WTC11 (cell line): ENCODE measurements at regions not wholly inside any gene's neighbourhood (a gene's known extent, or its start where the extent isn't known, plus 50 kb on each side); places are given as distances from the start of the nearest gene placed in this dataset.

Experiments used
- ATF2 ChIP-seq: sonication (generic); formaldehyde crosslinking; IDR thresholded peaks from 2 replicates; pipeline ENCODE4 v1.8.1; 2022; ENCODE audit warnings: low read depth, missing genetic modification reagents, borderline replicate concordance
- CREB1 ChIP-seq: sonication (generic); formaldehyde crosslinking; IDR thresholded peaks from 2 replicates; pipeline ENCODE4 v1.8.0; 2023; ENCODE audit warnings: mild to moderate bottlenecking, missing genetic modification reagents
- CTCF ChIP-seq: fragments of 200-600 bp; IDR thresholded peaks from 2 replicates; pipeline ENCODE4 v1.8.0; 2022; ENCODE audit warnings: antibody characterized with exemption
- FOXP1 ChIP-seq: sonication (generic); formaldehyde crosslinking; IDR thresholded peaks from 2 replicates; pipeline ENCODE4 v1.8.0; 2022; ENCODE audit warnings: missing genetic modification reagents, mild to moderate bottlenecking, moderate library complexity, borderline replicate concordance
- GABPB1 ChIP-seq: sonication (generic); formaldehyde crosslinking; IDR thresholded peaks from 2 replicates; pipeline ENCODE4 v1.8.1; 2023; ENCODE audit warnings: mild to moderate bottlenecking, missing genetic modification reagents
- MAX ChIP-seq: sonication (generic); formaldehyde crosslinking; IDR thresholded peaks from 2 replicates; pipeline ENCODE4 v1.8.0; 2022; ENCODE audit warnings: mild to moderate bottlenecking, missing genetic modification reagents
- NFYB ChIP-seq: sonication (generic); formaldehyde crosslinking; conservative IDR thresholded peaks from 2 replicates; pipeline ENCODE4 v1.8.0; 2022; ENCODE audit warnings: low read depth, missing genetic modification reagents
- STAT6 ChIP-seq: sonication (generic); formaldehyde crosslinking; conservative IDR thresholded peaks from 2 replicates; pipeline ENCODE4 v1.8.1; 2023; ENCODE audit warnings: mild to moderate bottlenecking, low read depth, missing genetic modification reagents, moderate library complexity
- TCF7 ChIP-seq: sonication (generic); formaldehyde crosslinking; IDR thresholded peaks from 2 replicates; pipeline ENCODE4 v1.8.0; 2022; ENCODE audit warnings: mild to moderate bottlenecking, low read depth, missing genetic modification reagents, moderate library complexity
- TEAD1 ChIP-seq: sonication (generic); formaldehyde crosslinking; IDR thresholded peaks from 2 replicates; pipeline ENCODE4 v1.8.0; 2022; ENCODE audit warnings: mild to moderate bottlenecking, missing genetic modification reagents
- ZBTB21 ChIP-seq: sonication (generic); formaldehyde crosslinking; IDR thresholded peaks from 2 replicates; pipeline ENCODE4 v1.8.1; 2023; ENCODE audit warnings: mild to moderate bottlenecking, missing genetic modification reagents, borderline replicate concordance
- ZNF317 ChIP-seq: sonication (generic); formaldehyde crosslinking; IDR thresholded peaks from 2 replicates; pipeline ENCODE4 v1.8.1; 2023; ENCODE audit warnings: low read depth, mild to moderate bottlenecking, moderate library complexity, missing genetic modification reagents, borderline replicate concordance

- no peak for TF ChIP-seq CTCF
- no peak for TF ChIP-seq ZNF317 (CRISPR knock-in tag)
- TF ChIP-seq NFYB (CRISPR knock-in tag): no peak
- no peak for TF ChIP-seq CREB1 (CRISPR knock-in tag)
- no peak for TF ChIP-seq MAX
- no peak for TF ChIP-seq TCF7 (CRISPR knock-in tag)
- TF ChIP-seq STAT6 (CRISPR knock-in tag): no peak
- no peak for TF ChIP-seq TEAD1 (CRISPR knock-in tag)
- TF ChIP-seq ATF2 (CRISPR knock-in tag): no peak
- TF ChIP-seq GABPB1 (CRISPR knock-in tag): no peak
- no peak for TF ChIP-seq FOXP1 (CRISPR knock-in tag)
- TF ChIP-seq ZBTB21 (CRISPR knock-in tag): no peak
Observed at GRCh38 chrX:125678258-125678657, 358.6 kb downstream of the TEX13C start.
